Omental fat pad (tissue), 3 donors: ENCODE measurements at regions not wholly inside any gene's neighbourhood (a gene's known extent, or its start where the extent isn't known, plus 50 kb on each side); places are given as distances from the start of the nearest gene placed in this dataset.

Experiments used
- ATAC-seq: fragments of 150-250 bp; one replicate; pipeline ENCODE4 v1.9.1; 2016; ENCODE audit warnings: mild to moderate bottlenecking, moderate library complexity; ENCODE audit not compliant: low FRiP score
- DNase-seq: peaks from one replicate; pipeline ENCODE4 v3.0.0-alpha.2; 2019; ENCODE audit warnings: low spot score
- TF ChIP-seq, protein P1 (sequence below), 3 donors: fragments of 450-650 bp; IDR thresholded peaks; one replicate each; pipeline ENCODE4 v1.5.1; 2016 to 2017; ENCODE audit warnings: antibody characterized with exemption in 3 of 3, mild to moderate bottlenecking in 3 of 3, moderate library complexity in 2 of 3

DNA sequence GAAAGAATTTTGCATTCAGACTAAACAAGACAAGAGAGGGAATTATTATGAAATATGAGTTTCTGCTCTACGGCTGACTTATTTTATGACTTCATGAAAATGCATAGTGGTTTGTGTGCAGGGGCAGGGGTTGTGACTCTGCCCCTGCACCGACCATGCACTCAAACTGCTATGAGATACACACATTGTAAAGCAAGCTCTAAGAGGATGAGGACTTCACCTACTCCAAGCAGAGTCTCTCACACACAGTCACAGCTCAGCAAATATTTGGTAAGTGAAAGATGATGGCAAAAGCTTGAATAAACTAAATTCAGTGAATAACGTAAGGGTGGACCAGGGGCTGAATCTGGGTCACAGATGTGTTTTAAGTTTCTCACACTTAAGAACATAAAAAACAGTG, 542.9 kb downstream of the PRELID2 start:
- DNase-seq = no peak
- ATAC-seq = no peak
- TF ChIP-seq, protein P1, sequence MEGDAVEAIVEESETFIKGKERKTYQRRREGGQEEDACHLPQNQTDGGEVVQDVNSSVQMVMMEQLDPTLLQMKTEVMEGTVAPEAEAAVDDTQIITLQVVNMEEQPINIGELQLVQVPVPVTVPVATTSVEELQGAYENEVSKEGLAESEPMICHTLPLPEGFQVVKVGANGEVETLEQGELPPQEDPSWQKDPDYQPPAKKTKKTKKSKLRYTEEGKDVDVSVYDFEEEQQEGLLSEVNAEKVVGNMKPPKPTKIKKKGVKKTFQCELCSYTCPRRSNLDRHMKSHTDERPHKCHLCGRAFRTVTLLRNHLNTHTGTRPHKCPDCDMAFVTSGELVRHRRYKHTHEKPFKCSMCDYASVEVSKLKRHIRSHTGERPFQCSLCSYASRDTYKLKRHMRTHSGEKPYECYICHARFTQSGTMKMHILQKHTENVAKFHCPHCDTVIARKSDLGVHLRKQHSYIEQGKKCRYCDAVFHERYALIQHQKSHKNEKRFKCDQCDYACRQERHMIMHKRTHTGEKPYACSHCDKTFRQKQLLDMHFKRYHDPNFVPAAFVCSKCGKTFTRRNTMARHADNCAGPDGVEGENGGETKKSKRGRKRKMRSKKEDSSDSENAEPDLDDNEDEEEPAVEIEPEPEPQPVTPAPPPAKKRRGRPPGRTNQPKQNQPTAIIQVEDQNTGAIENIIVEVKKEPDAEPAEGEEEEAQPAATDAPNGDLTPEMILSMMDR (IDR thresholded peaks at IDR 0.05) = no peak

DNA sequence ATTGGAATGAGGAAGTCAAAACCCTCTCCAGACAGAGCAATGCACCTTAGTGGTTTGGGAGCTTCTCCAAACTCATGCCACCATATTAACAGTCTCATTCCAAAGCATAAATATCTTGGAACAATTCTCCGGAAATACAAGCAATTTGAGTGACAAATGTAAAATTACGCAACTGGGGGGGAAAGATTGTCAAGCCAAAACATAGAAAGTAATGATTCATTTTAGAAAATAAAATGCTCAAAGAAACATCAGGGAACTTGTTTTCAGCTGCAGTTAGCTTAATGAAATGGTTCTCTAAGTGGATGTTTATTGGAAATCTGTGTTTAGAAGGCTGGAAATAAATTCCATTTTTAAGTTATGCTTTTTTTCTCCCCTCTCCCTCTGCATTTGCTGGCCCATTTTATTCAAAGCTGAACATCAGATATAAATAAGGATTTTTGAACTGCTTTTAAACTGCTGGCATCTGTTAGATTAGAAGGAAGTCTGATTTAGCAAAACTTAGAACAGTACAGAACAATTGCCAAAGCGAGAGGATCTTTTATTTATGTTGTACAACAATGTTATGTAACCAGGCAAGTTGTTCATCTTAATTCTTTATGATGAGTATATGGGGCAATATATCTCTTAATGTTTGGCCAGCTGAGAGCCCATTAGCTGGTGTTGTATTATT, 551.9 kb downstream of the PRELID2 start:
- TF ChIP-seq, protein P1 (IDR thresholded peaks at IDR 0.05) = no peak
- ATAC-seq (no peak), DNase-seq (no peak)

DNA sequence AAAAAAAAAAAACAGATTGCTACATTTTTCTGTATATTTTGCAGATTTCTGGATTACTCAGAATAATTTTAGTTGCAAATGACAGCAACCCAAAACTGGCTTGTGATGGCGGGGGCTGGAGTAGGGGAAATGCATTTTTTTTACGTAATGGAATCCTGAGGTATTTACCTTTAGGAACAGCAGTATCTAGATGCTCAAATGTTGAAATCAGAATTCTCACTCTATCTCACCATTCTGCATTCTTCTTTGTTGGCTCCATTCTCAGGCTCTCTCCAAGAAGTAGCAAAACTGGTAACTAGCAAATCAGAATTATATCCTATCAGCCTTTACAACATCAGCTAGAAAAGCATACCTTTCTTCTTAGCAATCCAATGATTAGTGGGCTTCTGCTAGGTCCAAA, 554.3 kb downstream of the PRELID2 start:
- TF ChIP-seq, protein P1 (IDR thresholded peaks at IDR 0.05) = no peak
- no peak for ATAC-seq
- DNase-seq = no peak

DNA sequence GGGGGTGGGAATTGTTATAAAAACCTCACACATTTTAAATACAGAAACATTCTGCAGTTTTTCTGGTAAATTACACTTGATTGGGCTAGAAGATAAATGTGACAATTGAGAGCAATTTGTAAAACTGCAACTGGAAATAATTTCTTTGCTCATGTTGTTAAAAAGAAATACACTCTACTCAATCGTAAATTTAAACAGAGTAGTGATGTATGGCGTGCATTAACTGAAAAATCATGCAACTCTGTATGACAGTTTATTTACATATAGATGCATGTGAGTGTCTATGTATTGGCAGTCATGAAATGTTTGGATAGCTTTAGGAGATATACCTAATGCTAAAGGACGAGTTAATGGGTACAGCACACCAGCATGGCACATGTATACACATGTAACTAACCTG, 554.9 kb downstream of the PRELID2 start:
- TF ChIP-seq, protein P1 (IDR thresholded peaks at IDR 0.05) = no peak
- ATAC-seq = no peak
- no peak for DNase-seq

DNA sequence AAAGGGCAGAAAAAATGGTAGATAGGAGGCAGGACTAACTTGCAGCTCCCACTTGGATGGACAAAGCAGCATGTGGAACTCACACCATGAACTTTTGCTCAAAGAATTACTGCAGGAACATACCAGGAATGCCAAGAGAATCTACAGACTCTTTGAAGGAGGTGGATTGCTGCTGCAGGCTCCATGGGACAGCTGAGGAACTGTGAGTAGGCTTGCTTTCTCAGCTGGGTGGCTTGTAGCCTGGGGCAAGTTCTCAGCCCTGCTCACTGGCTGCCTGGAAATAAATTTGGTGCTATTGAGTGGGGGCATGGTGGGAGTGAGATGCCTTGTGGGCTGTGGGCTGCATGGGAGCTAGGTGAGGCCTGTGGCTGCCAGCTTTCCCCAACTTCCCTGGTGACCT, 574.5 kb downstream of the PRELID2 start:
- TF ChIP-seq, protein P1 (IDR thresholded peaks at IDR 0.05) = no peak
- ATAC-seq = no peak
- DNase-seq = no peak

DNA sequence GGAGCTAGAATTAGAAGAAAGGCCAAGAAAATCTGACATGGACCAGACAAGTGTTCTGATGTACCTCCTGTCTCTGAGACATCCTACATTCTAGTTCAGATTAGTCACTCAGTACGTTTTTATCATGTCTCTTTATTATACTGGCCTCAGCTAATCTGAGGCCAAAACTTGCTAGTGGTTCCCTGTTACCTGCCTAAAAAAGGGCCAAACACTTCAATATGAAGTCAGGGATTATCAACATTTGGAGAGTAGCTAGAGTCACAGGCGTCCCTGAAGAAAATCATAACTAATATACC, 587.4 kb downstream of the PRELID2 start:
- TF ChIP-seq, protein P1 (IDR thresholded peaks at IDR 0.05) = no peak
- no peak for DNase-seq
- no peak for ATAC-seq

DNA sequence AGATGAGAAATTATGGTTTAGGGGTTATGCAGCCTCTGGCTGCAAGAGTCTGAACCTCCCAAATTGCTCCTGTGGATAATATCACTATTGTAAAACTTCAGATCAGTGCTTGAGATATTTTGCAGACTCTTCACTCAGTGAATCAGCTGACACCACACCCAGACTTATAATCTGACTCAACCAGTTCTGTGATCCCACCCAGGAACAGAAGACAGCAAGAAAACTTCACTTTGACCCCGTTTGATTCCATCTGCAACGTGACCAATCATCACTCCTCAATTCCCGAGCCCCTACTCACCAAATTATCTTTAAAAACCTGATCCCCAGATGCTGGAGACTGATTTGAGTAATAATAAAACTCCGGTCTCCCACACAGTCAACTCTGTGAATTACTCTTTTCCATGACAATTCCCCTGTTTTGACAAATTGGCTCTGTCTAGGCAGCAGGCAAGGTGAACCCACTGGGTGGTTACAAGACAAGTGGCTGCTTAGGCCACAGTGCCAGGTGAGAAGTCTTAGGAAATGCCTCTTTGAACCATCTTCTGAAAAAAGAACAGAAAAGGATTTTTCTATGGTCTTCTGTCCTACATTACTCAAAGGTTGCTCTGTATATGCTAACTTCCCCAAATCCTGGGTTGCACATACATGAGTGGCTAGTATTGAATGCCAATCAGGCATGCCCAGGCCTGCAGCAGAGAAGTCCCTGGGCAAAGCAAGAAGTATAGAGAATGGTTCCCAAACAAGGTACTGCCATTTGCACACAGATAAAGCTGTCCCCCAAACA, 588.0 kb downstream of the PRELID2 start:
- DNase-seq (no peak), ATAC-seq (no peak)
- TF ChIP-seq, protein P1 (IDR thresholded peaks at IDR 0.05) = no peak
